Superior temporal gyrus (tissue), 1 donor: ENCODE measurements at regions not wholly inside any gene's neighbourhood (a gene's known extent, or its start where the extent isn't known, plus 50 kb on each side); places are given as distances from the start of the nearest gene placed in this dataset.
A peak's percentile ranks its signal among the peaks of the same experiment; 100 is the strongest.

ENCODE experiments used
- DNase-seq: peaks from one replicate; pipeline ENCODE4 v3.0.0-alpha.2; 2016; ENCODE audit errors: extremely low spot score

DNA sequence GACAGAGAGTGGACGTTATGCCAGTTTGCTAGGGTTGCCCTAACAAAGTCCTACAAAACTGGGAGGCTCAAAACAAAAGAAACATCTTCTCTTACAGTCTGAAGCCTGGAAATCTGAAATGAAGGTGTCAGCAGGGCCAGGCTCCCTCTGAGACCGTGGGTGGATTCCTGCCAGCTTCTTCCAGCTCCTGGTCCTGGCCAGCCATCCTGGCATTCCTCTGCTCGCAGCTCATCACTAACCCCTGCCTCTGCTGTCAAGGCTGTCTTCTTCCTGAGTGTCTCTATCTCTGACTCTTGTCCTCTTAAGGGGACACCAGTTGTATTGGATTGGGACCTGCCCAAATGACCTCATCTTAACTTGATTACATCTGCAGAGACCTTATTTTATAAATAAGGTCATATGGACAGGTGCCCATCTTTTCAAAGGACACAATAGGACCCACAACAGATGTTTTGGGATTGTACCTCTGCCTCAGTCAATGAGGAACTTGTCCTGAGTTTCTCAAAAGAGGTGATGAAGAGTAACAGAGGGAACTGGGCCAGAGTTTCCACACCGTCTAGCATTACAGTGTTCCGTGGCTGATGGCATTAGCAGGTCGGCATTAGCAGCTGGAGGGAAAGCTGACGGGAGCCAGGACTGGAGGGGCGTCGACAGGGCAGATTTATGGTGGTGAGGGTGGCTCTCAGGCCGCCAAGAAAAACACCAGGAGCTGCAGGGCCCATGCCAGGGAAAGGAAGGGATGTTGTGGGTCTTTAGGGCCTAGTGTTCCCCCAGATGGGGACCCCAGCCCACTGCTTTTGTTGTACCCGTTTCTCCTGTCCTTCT, 157.3 kb downstream of the TBXT start:
- DNase-seq = no peak

DNA sequence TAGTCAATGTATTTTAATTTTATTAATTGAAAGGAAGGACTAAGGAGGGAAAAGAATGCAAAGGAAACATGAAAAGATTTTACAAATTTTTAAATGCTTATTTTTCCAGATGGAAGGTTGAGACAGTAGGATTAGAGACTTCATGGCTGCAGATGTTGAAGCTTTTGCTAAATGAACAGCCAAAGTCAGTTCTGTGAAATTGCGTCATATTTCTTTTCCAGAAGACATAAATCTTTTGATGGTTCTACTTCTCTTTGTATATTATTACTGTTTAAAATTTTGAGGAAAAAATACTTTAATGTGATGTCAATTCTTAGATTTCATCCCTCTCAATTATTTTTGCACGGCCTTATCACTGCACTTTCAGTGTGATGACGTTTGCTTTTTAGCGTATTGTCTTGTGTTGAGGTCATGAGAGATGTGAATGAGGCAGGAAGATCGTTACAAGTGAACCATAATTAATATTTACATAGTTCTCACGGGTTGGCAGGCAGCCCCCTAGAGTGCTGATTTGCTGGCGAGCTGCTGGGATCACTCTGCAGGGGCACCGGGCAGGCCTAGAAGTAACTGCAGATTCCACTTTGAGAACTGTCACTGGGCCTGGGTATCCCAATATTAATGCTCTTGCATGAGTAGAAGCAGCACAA, 158.1 kb downstream of the TBXT start:
- DNase-seq = no peak

- peak; percentile 66 for DNase-seq
Observed at GRCh38 chr6:166008441-166009369, 158.9 kb downstream of the TBXT start.

- peak; percentile 36 for DNase-seq
Observed at GRCh38 chr6:166007349-166008263, 160.0 kb downstream of the TBXT start.

DNA sequence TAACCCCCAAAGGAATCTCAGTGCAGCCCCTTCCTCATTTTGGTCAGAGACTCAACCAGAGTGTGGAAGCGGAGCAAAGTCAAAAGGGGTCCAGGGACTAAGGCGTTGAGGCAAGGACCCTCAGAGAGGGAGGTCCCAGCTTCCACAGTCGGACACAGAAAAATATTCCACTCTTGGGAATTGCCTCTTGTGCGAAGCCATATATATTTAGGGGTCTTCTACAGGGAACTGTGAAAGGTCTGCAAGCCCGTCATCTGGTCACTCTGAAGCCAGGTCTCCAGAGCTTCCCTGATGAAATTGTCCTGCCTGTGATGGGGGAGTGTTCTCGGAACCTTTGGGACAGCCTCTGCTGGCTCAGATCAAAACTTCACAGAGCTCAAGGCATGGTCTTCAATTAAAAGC, 160.8 kb downstream of the TBXT start:
- peak; percentile 12 for DNase-seq

GRCh38 chr6:166005944-166006899, 161.4 kb downstream of the TBXT start:
- peak; percentile 61 for DNase-seq

DNA sequence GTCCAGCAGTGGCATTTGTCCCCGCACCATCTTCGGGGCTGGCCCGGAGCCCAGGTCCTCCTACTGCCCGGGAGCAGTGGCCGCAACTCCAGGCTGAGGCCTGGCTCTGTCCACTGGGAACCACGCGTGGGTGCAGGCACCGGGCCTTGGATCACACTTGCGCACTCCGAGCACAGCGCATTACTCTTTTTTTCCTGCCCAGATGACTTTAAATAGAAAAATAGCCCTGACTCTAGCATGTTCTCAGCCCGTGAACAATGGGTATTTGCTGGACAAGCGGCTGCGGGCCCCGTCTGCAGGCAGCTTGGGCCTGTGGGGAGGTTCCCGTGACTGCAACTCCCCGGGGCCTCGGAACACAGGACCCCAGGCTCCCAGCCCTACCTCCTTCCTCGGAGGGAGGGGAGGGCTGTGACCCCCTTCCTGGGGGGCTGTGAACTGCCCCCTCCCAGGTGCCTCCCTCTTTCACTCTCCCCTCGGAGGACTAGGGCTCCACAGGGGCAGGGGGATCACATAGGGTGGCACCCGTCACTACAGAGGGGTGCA, 162.2 kb downstream of the TBXT start:
- DNase-seq = no peak

GRCh38 chr6:166004876-166005275, 162.8 kb downstream of the TBXT start:
- no peak for DNase-seq

- DNase-seq = no peak
Observed at GRCh38 chr6:166004471-166004870, 163.2 kb downstream of the TBXT start.

DNA sequence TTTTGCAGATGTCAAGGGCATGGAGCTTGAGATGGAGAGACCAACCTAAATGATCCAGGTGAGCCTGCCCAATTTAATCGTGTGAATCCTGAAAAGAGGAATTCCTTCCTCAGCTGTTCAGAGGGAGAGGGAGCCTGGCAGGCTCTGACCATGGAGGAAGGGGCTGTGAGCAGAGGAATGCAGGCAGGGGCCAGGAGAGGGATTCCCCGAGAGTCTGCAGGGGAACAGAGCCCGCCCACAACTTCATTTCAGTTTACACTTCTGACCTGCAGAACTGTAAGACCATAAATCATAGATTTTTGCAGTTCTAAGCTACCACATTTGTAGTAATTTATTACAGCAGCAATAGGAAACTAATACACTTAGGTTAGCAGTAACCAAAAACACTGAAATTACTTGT, 164.1 kb downstream of the TBXT start:
- no peak for DNase-seq

DNA sequence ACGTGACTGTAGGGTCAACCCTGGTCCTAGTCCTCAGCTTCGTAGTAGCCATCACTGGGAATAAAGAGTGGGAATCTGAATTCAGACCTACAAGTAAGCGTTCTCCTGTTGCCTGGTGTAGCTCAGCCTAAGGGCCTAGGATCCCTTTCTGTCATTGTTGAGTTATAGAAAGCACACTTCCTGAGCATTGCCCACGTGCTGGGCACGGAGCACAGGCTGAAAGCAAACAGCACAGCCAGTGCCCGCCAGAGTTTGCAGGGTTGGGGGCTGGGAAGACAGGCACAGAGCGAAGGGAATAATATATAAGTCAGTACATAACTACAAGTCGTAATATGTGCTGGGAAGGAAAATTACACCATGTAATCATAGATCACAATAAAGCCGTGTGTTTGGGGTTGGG, 166.3 kb downstream of the TBXT start:
- DNase-seq = no peak

DNA sequence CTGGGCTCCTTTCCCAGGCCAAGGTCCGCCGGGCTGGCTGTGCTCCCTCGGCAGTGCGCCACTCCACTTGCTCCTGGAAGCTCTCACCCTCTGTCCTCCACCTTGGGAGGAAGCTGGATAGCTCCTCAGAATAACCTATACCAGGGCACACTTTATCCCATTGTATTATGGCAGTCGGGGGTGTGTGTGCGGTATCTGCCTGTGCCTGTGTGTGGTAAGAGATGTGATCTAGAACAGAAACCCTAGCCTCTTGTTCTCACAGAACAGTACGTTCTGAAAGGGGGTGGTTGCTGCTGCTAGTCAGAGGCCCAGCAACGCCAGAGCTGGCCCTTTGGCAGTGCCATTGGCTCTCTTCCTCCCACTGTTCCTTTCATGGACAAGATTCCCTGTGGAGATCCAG, 168.4 kb downstream of the TBXT start:
- no peak for DNase-seq

GRCh38 chr6:165998072-165998471, 169.6 kb downstream of the TBXT start:
- DNase-seq = no peak

DNA sequence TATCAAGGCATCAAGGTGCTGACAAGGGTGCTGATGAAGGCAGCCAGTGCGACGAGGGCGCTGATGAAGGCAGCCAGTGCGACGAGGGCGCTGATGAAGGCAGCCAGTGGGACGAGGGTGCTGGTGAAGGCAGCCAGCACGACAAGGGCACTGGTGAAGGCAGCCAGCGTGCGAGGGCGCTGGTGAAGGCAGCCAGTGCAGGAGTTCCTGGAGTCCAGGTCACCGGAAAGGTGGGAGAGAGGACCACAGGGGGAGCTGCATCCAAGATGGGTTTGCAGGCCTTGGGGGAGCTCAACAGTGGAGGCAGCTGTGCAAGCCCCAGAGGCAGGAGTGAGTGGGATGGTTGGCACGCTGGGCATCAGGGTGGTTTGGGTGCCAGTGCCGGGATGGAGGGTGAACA, 176.3 kb downstream of the TBXT start:
- no peak for DNase-seq

GRCh38 chr6:165990216-165990615, 177.4 kb downstream of the TBXT start:
- no peak for DNase-seq

DNA sequence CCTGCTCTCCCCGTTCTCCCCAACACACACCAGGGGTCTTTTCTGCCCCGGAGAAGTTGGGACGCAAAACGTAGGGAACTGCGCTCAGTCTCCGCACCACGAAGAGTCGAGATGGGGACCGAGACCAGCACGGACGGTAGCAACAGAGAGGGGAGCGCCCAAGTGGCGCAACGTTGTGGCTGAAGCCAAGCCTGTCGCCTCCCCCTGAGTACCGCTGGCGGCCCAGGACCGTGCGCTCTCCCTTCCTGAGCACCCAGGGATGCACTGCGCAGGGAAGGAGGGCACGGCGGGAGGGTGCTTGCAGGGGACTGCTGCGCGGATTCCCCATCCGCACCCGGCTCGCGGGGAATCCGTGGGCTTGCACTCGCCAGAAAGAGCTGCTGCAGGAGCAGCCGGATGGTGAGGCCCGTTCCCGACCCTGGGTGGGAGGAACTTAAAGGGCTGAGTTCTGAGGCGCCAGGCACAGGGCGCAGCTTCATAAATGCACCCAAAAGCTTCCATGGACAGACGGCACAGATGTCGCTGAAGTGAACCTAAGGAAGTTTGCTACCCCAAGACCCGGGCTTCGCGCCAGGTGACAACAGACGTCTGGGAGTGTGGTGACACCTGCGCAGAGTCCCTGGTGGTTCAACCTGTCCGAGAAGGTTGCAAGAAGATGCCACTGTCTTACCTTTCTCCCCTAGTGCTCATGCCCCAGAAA, 178.7 kb downstream of the TBXT start:
- DNase-seq = no peak

- no peak for DNase-seq
Observed at GRCh38 chr6:165988302-165988756, 179.3 kb downstream of the TBXT start.

GRCh38 chr6:165987483-165988301, 180.0 kb downstream of the TBXT start:
- peak; percentile 66 for DNase-seq
